PC-9 (cell line): ENCODE measurements at regions not wholly inside any gene's neighbourhood (a gene's known extent, or its start where the extent isn't known, plus 50 kb on each side); places are given as distances from the start of the nearest gene placed in this dataset.

Source experiments
- EZH2 ChIP-seq: fragments of 200-600 bp; sonication (generic); IDR thresholded peaks from 2 replicates; pipeline ENCODE4 v1.8.0; 2017; ENCODE audit warnings: antibody characterized with exemption, low read depth
- TF ChIP-seq, protein P1 (sequence below): fragments of 200-600 bp; sonication (generic); conservative IDR thresholded peaks from 2 replicates; pipeline ENCODE4 v1.6.1; 2017; ENCODE audit warnings: mixed run types, antibody characterized with exemption, mild to moderate bottlenecking, moderate library complexity

DNA sequence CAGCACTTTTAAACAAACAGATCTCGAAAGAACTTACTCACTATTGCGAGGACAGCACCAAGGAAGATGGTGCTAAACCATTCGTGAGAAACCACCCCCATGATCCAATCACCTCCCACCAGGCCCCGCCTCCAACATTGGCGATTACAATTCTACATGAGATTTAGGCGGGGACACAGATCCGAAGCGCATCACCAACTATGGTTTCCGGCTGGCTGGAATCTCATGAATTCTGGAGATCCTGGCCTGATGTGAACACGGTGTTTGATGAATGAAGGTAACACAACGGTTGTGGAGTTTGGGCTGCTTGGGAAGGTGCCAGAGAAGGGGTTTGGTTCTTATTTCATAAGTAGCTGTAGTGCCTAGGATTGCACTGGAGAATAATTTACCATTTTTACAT, 216.7 kb downstream of the EMX2 start:
- TF ChIP-seq, protein P1, sequence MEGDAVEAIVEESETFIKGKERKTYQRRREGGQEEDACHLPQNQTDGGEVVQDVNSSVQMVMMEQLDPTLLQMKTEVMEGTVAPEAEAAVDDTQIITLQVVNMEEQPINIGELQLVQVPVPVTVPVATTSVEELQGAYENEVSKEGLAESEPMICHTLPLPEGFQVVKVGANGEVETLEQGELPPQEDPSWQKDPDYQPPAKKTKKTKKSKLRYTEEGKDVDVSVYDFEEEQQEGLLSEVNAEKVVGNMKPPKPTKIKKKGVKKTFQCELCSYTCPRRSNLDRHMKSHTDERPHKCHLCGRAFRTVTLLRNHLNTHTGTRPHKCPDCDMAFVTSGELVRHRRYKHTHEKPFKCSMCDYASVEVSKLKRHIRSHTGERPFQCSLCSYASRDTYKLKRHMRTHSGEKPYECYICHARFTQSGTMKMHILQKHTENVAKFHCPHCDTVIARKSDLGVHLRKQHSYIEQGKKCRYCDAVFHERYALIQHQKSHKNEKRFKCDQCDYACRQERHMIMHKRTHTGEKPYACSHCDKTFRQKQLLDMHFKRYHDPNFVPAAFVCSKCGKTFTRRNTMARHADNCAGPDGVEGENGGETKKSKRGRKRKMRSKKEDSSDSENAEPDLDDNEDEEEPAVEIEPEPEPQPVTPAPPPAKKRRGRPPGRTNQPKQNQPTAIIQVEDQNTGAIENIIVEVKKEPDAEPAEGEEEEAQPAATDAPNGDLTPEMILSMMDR = no peak
- no peak for TF ChIP-seq EZH2
